Esophagus squamous epithelium (tissue), 5 donors: ENCODE measurements at regions not wholly inside any gene's neighbourhood (a gene's known extent, or its start where the extent isn't known, plus 50 kb on each side); places are given as distances from the start of the nearest gene placed in this dataset.

Source experiments
- DNase-seq: peaks from one replicate; lab custom pipeline; 2025; lab: John Stamatoyannopoulos, UW
- H3K27ac ChIP-seq, 4 donors: fragments of 200-600 bp; sonication (generic); one replicate each; pipeline ENCODE4 v1.5.1; 2016 to 2019; ENCODE audit warnings: mild to moderate bottlenecking in 1 of 4
- H3K27me3 ChIP-seq, 4 donors: fragments of 200-600 bp; sonication (generic); 1 replicate in 3 of 4; 2 replicates in 1 of 4; pipeline versions ENCODE4 v1.5.1 to v1.6.0; 2017 to 2021; ENCODE audit warnings: antibody characterized with exemption in 1 of 4
- H3K36me3 ChIP-seq, 3 donors: fragments of 200-600 bp; sonication (generic); one replicate each; pipeline ENCODE4 v1.5.1; 2016 to 2019
- H3K4me1 ChIP-seq, 3 donors: fragments of 200-600 bp; sonication (generic); one replicate each; pipeline ENCODE4 v1.5.1; 2017 to 2019
- H3K4me3 ChIP-seq, 4 donors: fragments of 200-600 bp; sonication (generic); 1 replicate in 3 of 4; 2 replicates in 1 of 4; pipeline ENCODE4 v1.5.1; 2016 to 2019; ENCODE audit warnings: mild to moderate bottlenecking in 2 of 4, moderate library complexity in 1 of 4
- H3K9me3 ChIP-seq, 3 donors: fragments of 200-600 bp; sonication (generic); one replicate each; pipeline ENCODE4 v1.5.1; 2016 to 2019
- CTCF ChIP-seq, 6 experiments: fragments of 450-650 bp in 4 of 6; fragments of 200-600 bp in 2 of 6; sonication (generic) in 2 of 6; IDR thresholded peaks; one replicate each; pipeline ENCODE4 v1.5.1; 2016 to 2019; ENCODE audit warnings: antibody characterized with exemption in 6 of 6, mild to moderate bottlenecking in 4 of 6, moderate library complexity in 4 of 6
- POLR2A ChIP-seq, 4 donors: fragments of 450-650 bp; IDR thresholded peaks; one replicate each; pipeline ENCODE4 v1.6.1; 2017; ENCODE audit warnings: antibody characterized with exemption in 4 of 4, mild to moderate bottlenecking in 4 of 4, moderate library complexity in 3 of 4
- WGBS, 2 donors: methylation state at CpG; one replicate each; pipeline ENCODE4 v1.1.5; 2018; 5-methylcytosine and 5-hydroxymethylcytosine counted together
- intact Hi-C: fragments of 100-400 bp; cut with DNase I; formaldehyde crosslinking; loops from one replicate; pipeline ENCODE4 v1.15.0; 2022
- donor health status: DM: yes; HTN: yes; CAD: no.

DNA sequence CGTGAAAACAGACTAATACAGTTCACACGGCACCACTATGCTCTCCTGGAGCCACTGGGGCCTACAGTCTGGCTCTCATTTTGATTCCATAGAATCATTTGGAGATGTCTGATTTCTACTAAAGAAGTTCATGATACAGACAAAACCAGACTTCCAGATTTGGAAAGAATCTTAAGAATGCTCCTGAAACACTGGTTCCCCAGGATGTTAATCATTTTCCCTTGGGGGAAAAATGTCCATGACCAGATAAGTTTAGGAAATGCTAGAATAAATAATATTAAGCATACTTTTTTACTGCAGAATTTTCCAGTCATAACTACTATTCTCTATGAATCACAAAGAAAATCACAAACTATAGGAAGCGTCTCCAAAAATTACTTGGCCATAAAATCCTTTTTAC is 63.0 kb upstream of the RGS7 start:
- 79 to 89% methylated on average over 1 to 3 of the region's 3 CpGs for WGBS, 2 donors
- DNase-seq = no peak
- TF ChIP-seq POLR2A (IDR thresholded peaks at IDR 0.05) = no peak
- Histone ChIP-seq H3K4me3 (no peak overlapping the region), H3K9me3 (no peaks in the 10 kb centered on the region), H3K27ac (no peak overlapping the region), H3K36me3 (no peaks in the 10 kb centered on the region), H3K27me3 (peaks cover 0 to 26% (median 3%) of the 10 kb centered on the region in 4 donors), H3K4me1 (peaks cover 7 to 12% (median 9%) of the 10 kb centered on the region in 3 donors)
- intact Hi-C loops = no loop called here

DNA sequence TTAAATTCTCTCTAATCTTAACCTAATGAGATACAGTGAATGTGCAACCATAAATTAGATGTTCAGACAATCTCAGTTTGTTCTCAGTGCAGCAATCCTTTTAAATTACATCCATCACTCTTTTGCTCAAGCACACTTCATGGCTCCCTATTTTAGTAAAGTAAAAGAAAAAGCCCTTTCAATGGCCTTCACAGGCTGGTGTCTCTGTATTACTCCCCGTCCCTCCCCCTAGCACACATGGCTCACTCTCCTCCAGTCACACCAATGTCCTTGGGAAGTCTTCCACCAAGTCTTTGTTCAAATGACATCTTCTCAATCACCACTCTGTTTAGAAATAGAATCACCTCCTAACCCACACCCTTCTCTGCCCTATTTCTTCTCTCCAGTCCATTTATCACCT is 60.3 kb upstream of the RGS7 start:
- no peak overlapping the region for H3K27ac ChIP-seq
- TF ChIP-seq CTCF (IDR thresholded peaks at IDR 0.05) (no peak), POLR2A (IDR thresholded peaks at IDR 0.05) (no peak)
- no peak for DNase-seq
- H3K27me3 ChIP-seq = peaks cover 0 to 2% (median 0%) of the 10 kb centered on the region in 4 donors
- no peaks in the 10 kb centered on the region for H3K4me1 ChIP-seq
- H3K4me3 ChIP-seq = no peak overlapping the region
- intact Hi-C loops = no loop called here
- H3K9me3 ChIP-seq = no peaks in the 10 kb centered on the region
- H3K36me3 ChIP-seq = no peaks in the 10 kb centered on the region
- 81 to 83% methylated on average over 1 of the region's 1 CpG for WGBS, 2 donors

GRCh38 chr1:241413974-241414373 is 57.0 kb upstream of the RGS7 start:
- H3K4me3 ChIP-seq = no peak overlapping the region
- no peaks in the 10 kb centered on the region for H3K27me3 ChIP-seq
- no peak overlapping the region for H3K27ac ChIP-seq
- DNase-seq = no peak
- intact Hi-C loops = no loop called here
- H3K36me3 ChIP-seq = no peaks in the 10 kb centered on the region
- 38 to 86% methylated on average over 2 to 3 of the region's 3 CpGs for WGBS, 2 donors
- H3K9me3 ChIP-seq = no peaks in the 10 kb centered on the region
- no peak for TF ChIP-seq POLR2A (IDR thresholded peaks at IDR 0.05)
- no peak for TF ChIP-seq CTCF (IDR thresholded peaks at IDR 0.05)
- no peaks in the 10 kb centered on the region for H3K4me1 ChIP-seq

- Histone ChIP-seq H3K36me3 (no peaks in the 10 kb centered on the region), H3K4me1 (no peaks in the 10 kb centered on the region), H3K27ac (no peak overlapping the region), H3K27me3 (no peaks in the 10 kb centered on the region), H3K9me3 (no peaks in the 10 kb centered on the region), H3K4me3 (no peak overlapping the region)
- no peak for TF ChIP-seq POLR2A (IDR thresholded peaks at IDR 0.05)
- TF ChIP-seq CTCF (IDR thresholded peaks at IDR 0.05) = no peak
- DNase-seq = no peak
- intact Hi-C loops = no loop called here
- 52 to 71% methylated on average over 1 to 2 of the region's 2 CpGs for WGBS, 2 donors
Measured at GRCh38 chr1:241413386-241413785, 56.4 kb upstream of the RGS7 start.

- no peaks in the 10 kb centered on the region for H3K27me3 ChIP-seq
- H3K4me1 ChIP-seq = no peaks in the 10 kb centered on the region
- no peak overlapping the region for H3K27ac ChIP-seq
- intact Hi-C loops = no loop called here
- no peaks in the 10 kb centered on the region for H3K9me3 ChIP-seq
- DNase-seq = no peak
- H3K36me3 ChIP-seq = no peaks in the 10 kb centered on the region
- WGBS, 2 donors = 74 to 86% methylated on average over 4 of the region's 4 CpGs
- no peak overlapping the region for H3K4me3 ChIP-seq
- TF ChIP-seq POLR2A (IDR thresholded peaks at IDR 0.05) (no peak), CTCF (IDR thresholded peaks at IDR 0.05) (no peak)
Measured at GRCh38 chr1:241412646-241413045, 55.6 kb upstream of the RGS7 start.

GRCh38 chr1:241411776-241412338 is 54.9 kb upstream of the RGS7 start:
- no peak overlapping the region for H3K4me3 ChIP-seq
- intact Hi-C loops = no loop called here
- TF ChIP-seq POLR2A (IDR thresholded peaks at IDR 0.05) = no peak
- no peak for TF ChIP-seq CTCF (IDR thresholded peaks at IDR 0.05)
- H3K9me3 ChIP-seq = no peaks in the 10 kb centered on the region
- no peaks in the 10 kb centered on the region for H3K4me1 ChIP-seq
- no peaks in the 10 kb centered on the region for H3K36me3 ChIP-seq
- no peak overlapping the region for H3K27ac ChIP-seq
- H3K27me3 ChIP-seq = no peaks in the 10 kb centered on the region
- WGBS, 2 donors = 63 to 66% methylated on average over 6 of the region's 6 CpGs
- no peak for DNase-seq
